H9 (cell line): ENCODE measurements at regions not wholly inside any gene's neighbourhood (a gene's known extent, or its start where the extent isn't known, plus 50 kb on each side); places are given as distances from the start of the nearest gene placed in this dataset.

Experiments used
- DNase-seq: peaks from one replicate; pipeline ENCODE4 v3.0.0-alpha.2; 2017
- H2AFZ ChIP-seq: one replicate; pipeline ENCODE4 v1.6.1; 2013; ENCODE audit warnings: mild to moderate bottlenecking, low read length, control low read depth, moderate library complexity
- H2AK5ac ChIP-seq: 2 replicates; pipeline ENCODE4 v1.6.1; 2013; ENCODE audit warnings: low read length, control low read depth, mixed read lengths; ENCODE audit not compliant: insufficient read length
- H2BK120ac ChIP-seq: one replicate; pipeline ENCODE4 v1.6.1; 2013; ENCODE audit warnings: low read depth, mild to moderate bottlenecking, low read length, control low read depth, inconsistent platforms; ENCODE audit not compliant: poor library complexity, severe bottlenecking
- H2BK12ac ChIP-seq: 2 replicates; pipeline ENCODE4 v1.6.1; 2013; ENCODE audit warnings: low read length, control low read depth, mixed read lengths, low read depth; ENCODE audit not compliant: insufficient read length
- H2BK15ac ChIP-seq: 2 replicates; pipeline ENCODE4 v1.6.1; 2013; ENCODE audit warnings: low read depth, low read length, control low read depth
- H2BK20ac ChIP-seq: one replicate; pipeline ENCODE4 v1.6.1; 2013; ENCODE audit warnings: low read depth, mild to moderate bottlenecking, low read length, control low read depth, inconsistent platforms; ENCODE audit not compliant: poor library complexity, severe bottlenecking
- H2BK5ac ChIP-seq: 2 replicates; pipeline ENCODE4 v1.6.1; 2013; ENCODE audit warnings: low read length, control low read depth, mixed read lengths; ENCODE audit not compliant: insufficient read length
- H3K14ac ChIP-seq: 2 replicates; pipeline ENCODE4 v1.6.1; 2013; ENCODE audit warnings: low read length, control low read depth; ENCODE audit not compliant: insufficient read depth
- H3K18ac ChIP-seq: 2 replicates; pipeline ENCODE4 v1.6.1; 2013; ENCODE audit warnings: low read depth, mild to moderate bottlenecking, mixed read lengths, low read length, control low read depth; ENCODE audit not compliant: insufficient read length
- H3K23ac ChIP-seq: 2 replicates; pipeline ENCODE4 v1.6.1; 2013; ENCODE audit warnings: low read length, control low read depth, mixed read lengths, low read depth; ENCODE audit not compliant: insufficient read length
- H3K23me2 ChIP-seq: 2 replicates; pipeline ENCODE4 v1.6.1; 2013; ENCODE audit warnings: low read depth, mild to moderate bottlenecking, mixed read lengths, low read length, control low read depth; ENCODE audit not compliant: insufficient read length, poor library complexity, severe bottlenecking
- H3K27ac ChIP-seq: 2 replicates; pipeline ENCODE4 v1.5.1; 2013; ENCODE audit warnings: low read length, control low read depth, mixed read lengths, low read depth; ENCODE audit not compliant: insufficient read length
- H3K27me3 ChIP-seq: 2 replicates; pipeline ENCODE4 v1.6.1; 2013; ENCODE audit warnings: low read length, control low read depth, inconsistent platforms; ENCODE audit not compliant: insufficient read depth
- H3K4ac ChIP-seq: 2 replicates; pipeline ENCODE4 v1.6.1; 2013; ENCODE audit warnings: low read depth, mild to moderate bottlenecking, control low read depth, inconsistent platforms, low read length, moderate library complexity
- H3K4me1 ChIP-seq: 2 replicates; pipeline ENCODE4 v1.6.1; 2013; ENCODE audit warnings: low read length, control low read depth, inconsistent platforms; ENCODE audit not compliant: insufficient read depth
- H3K4me2 ChIP-seq: 2 replicates; pipeline ENCODE4 v1.6.1; 2013; ENCODE audit warnings: low read length, control low read depth, mixed read lengths; ENCODE audit not compliant: insufficient read length, insufficient read depth
- H3K56ac ChIP-seq: 2 replicates; pipeline ENCODE4 v1.6.1; 2013; ENCODE audit warnings: low read depth, mild to moderate bottlenecking, mixed read lengths, low read length, control low read depth; ENCODE audit not compliant: insufficient read length
- H3K79me1 ChIP-seq: 2 replicates; pipeline ENCODE4 v1.6.1; 2013; ENCODE audit warnings: low read depth, mild to moderate bottlenecking, moderate library complexity, low read length, control low read depth, inconsistent platforms; ENCODE audit not compliant: insufficient read depth, poor library complexity, severe bottlenecking
- H3K79me2 ChIP-seq: 2 replicates; pipeline ENCODE4 v1.6.1; 2013; ENCODE audit warnings: low read length, control low read depth, inconsistent platforms; ENCODE audit not compliant: insufficient read depth
- H3K9ac ChIP-seq: 2 replicates; pipeline ENCODE4 v1.6.1; 2013; ENCODE audit warnings: low read length, control low read depth, mixed read lengths; ENCODE audit not compliant: insufficient read length; ENCODE audit errors: extremely low read depth
- H3K9me3 ChIP-seq: one replicate; pipeline ENCODE4 v1.6.1; 2013; ENCODE audit warnings: low read depth, low read length, inconsistent platforms; ENCODE audit not compliant: control insufficient read depth
- H3T11ph ChIP-seq: one replicate; pipeline ENCODE4 v1.6.1; 2013; ENCODE audit warnings: mild to moderate bottlenecking, low read length, control low read depth, inconsistent platforms
- H4K20me1 ChIP-seq: one replicate; pipeline ENCODE4 v1.6.1; 2013; ENCODE audit not compliant: control insufficient read depth, insufficient read length, insufficient read depth
- H4K5ac ChIP-seq: 2 replicates; pipeline ENCODE4 v1.6.1; 2013; ENCODE audit warnings: low read depth, mild to moderate bottlenecking, mixed read lengths, low read length, control low read depth; ENCODE audit not compliant: insufficient read length
- H4K8ac ChIP-seq: replicated peaks from 2 replicates; pipeline ENCODE4 v1.6.1; 2013; ENCODE audit warnings: low read length, control low read depth, mixed read lengths, low read depth; ENCODE audit not compliant: insufficient read length
- H4K91ac ChIP-seq: 2 replicates; pipeline ENCODE4 v1.6.1; 2013; ENCODE audit warnings: low read depth, mild to moderate bottlenecking, moderate library complexity, mixed read lengths, low read length, control low read depth; ENCODE audit not compliant: insufficient read length
- H3K27ac Mint-ChIP-seq, 3 experiments: 2 replicates in 2 of 3; 3 replicates in 1 of 3; pipeline ENCODE4 v1.8.0; 2020 to 2021; ENCODE audit warnings: mixed read lengths in 3 of 3, mild to moderate bottlenecking in 1 of 3, moderate library complexity in 1 of 3
- H3K27me3 Mint-ChIP-seq: 2 replicates; pipeline ENCODE4 v1.8.0; 2021; ENCODE audit warnings: low read depth, mild to moderate bottlenecking, moderate library complexity, mixed read lengths
- H3K36me3 Mint-ChIP-seq, 3 experiments: 2 replicates in 2 of 3; 3 replicates in 1 of 3; pipeline ENCODE4 v1.8.0; 2020 to 2021; ENCODE audit warnings: low read depth in 3 of 3, mixed read lengths in 3 of 3; ENCODE audit not compliant: insufficient read depth in 1 of 3
- H3K4me1 Mint-ChIP-seq, 2 experiments: 2 replicates each; pipeline ENCODE4 v1.8.0; 2020; ENCODE audit warnings: mixed read lengths in 2 of 2
- H3K4me3 Mint-ChIP-seq, 2 experiments: 2 replicates in 1 of 2; 3 replicates in 1 of 2; pipeline ENCODE4 v1.8.0; 2020 to 2021; ENCODE audit warnings: mild to moderate bottlenecking in 2 of 2, mixed read lengths in 2 of 2, moderate library complexity in 1 of 2
- H3K9me3 Mint-ChIP-seq, 2 experiments: 2 replicates in 1 of 2; 3 replicates in 1 of 2; pipeline ENCODE4 v1.8.0; 2020; ENCODE audit warnings: mild to moderate bottlenecking in 2 of 2, mixed read lengths in 2 of 2, moderate library complexity in 1 of 2
- CTCF ChIP-seq: fragments of 200-600 bp; sonication (generic); conservative IDR thresholded peaks from 3 replicates; pipeline ENCODE4 v1.8.0; 2021; ENCODE audit warnings: antibody characterized with exemption, mild to moderate bottlenecking
- WGBS: extraction: QIAGEN DNeasy Blood & Tissue Kit; methylation state at CpG from one replicate; pipeline ENCODE4 v1.1.7; 2013; ENCODE audit warnings: missing lambda C conversion rate, low lambda C conversion rate, mixed read lengths; ENCODE audit not compliant: insufficient read length; ENCODE audit errors: extremely low coverage; 5-methylcytosine and 5-hydroxymethylcytosine counted together

- no peaks in the 10 kb centered on the region for H3K4me1 ChIP-seq
- H3K23me2 ChIP-seq, result no peaks in the 10 kb centered on the region
- TF ChIP-seq CTCF, result no peak
- no peak overlapping the region for H2BK120ac ChIP-seq
- WGBS, result no CpG with 5 or more reads among the region's 8 CpGs
- H3K4ac ChIP-seq, result no peak overlapping the region
- Mint-ChIP-seq H3K36me3 (peaks cover 0 to 1% (median 0%) of the 10 kb centered on the region in 3 experiments; a peak in 2 of 7 replicates), H3K4me1 (peaks cover 19 to 32% of the 10 kb centered on the region in 2 experiments), H3K27ac (peak overlapping the region; percentile 49 to 97 (median 62); a peak in 6 of 7 replicates), H3K9me3 (no peaks in the 10 kb centered on the region), H3K4me3 (no peak overlapping the region), H3K27me3 (no peaks in the 10 kb centered on the region)
- no peak overlapping the region for H3T11ph ChIP-seq
- H2BK20ac ChIP-seq, result no peak overlapping the region
- H3K18ac ChIP-seq, result no peak overlapping the region
- no peaks in the 10 kb centered on the region for H3K79me2 ChIP-seq
- H4K8ac ChIP-seq, result no peak overlapping the region
- no peak overlapping the region for H3K27ac ChIP-seq
- no peak overlapping the region for H2BK12ac ChIP-seq
- H2AFZ ChIP-seq, result no peak overlapping the region
- no peaks in the 10 kb centered on the region for H3K27me3 ChIP-seq
- H3K4me2 ChIP-seq, result no peak overlapping the region
- H2BK15ac ChIP-seq, result no peak overlapping the region
- H3K9ac ChIP-seq, result no peak overlapping the region
- no peak overlapping the region for H2BK5ac ChIP-seq
- H4K20me1 ChIP-seq, result no peaks in the 10 kb centered on the region
- no peak overlapping the region for H3K23ac ChIP-seq
- no peak overlapping the region for H4K5ac ChIP-seq
- no peaks in the 10 kb centered on the region for H3K79me1 ChIP-seq
- H2AK5ac ChIP-seq, result no peak overlapping the region
- H3K56ac ChIP-seq, result no peak overlapping the region
- H3K14ac ChIP-seq, result no peak overlapping the region
- no peak for DNase-seq
- no peaks in the 10 kb centered on the region for H3K9me3 ChIP-seq
- no peak overlapping the region for H4K91ac ChIP-seq
These were observed 166.9 kb upstream of the SPRY4 start for GRCh38 chr5:142491679-142492078.
